Lower lobe of right lung (tissue), 2 donors: ENCODE measurements at regions not wholly inside any gene's neighbourhood (a gene's known extent, or its start where the extent isn't known, plus 50 kb on each side); places are given as distances from the start of the nearest gene placed in this dataset.

Source experiments
- ATAC-seq, 2 donors: fragments of 200-7000 bp; cut with Tn5 transposase; one replicate each; pipeline ENCODE4 v1.9.1; 2020 to 2022; ENCODE audit warnings: mild to moderate bottlenecking in 2 of 2, moderate library complexity in 2 of 2
- DNase-seq: peaks from one replicate; pipeline ENCODE4 v3.0.0-alpha.2; 2020
- H3K27ac ChIP-seq: fragments of 200-600 bp; one replicate; pipeline ENCODE4 v1.8.0; 2022
- H3K27me3 ChIP-seq: fragments of 200-600 bp; one replicate; pipeline ENCODE4 v1.8.0; 2022; ENCODE audit warnings: low read depth
- H3K36me3 ChIP-seq: fragments of 200-600 bp; one replicate; pipeline ENCODE4 v1.8.0; 2022; ENCODE audit warnings: mild to moderate bottlenecking
- H3K4me1 ChIP-seq: fragments of 200-600 bp; one replicate; pipeline ENCODE4 v1.8.0; 2022
- H3K4me3 ChIP-seq: fragments of 200-600 bp; one replicate; pipeline ENCODE4 v1.8.0; 2022; ENCODE audit warnings: mild to moderate bottlenecking
- H3K9me3 ChIP-seq: fragments of 200-600 bp; one replicate; pipeline ENCODE4 v1.8.0; 2022
- intact Hi-C: fragments of 100-400 bp; cut with DNase I; formaldehyde crosslinking; loops from one replicate; pipeline ENCODE4 v1.11.0; 2022
- TF ChIP-seq, protein P1 (sequence below): fragments of 200-600 bp; IDR thresholded peaks from one replicate; pipeline ENCODE4 v1.8.0; 2022; ENCODE audit warnings: antibody characterized with exemption, mild to moderate bottlenecking
- donor health status: DM: no; HTN: yes; CAD: no; lungs with severe emphysema.

DNA sequence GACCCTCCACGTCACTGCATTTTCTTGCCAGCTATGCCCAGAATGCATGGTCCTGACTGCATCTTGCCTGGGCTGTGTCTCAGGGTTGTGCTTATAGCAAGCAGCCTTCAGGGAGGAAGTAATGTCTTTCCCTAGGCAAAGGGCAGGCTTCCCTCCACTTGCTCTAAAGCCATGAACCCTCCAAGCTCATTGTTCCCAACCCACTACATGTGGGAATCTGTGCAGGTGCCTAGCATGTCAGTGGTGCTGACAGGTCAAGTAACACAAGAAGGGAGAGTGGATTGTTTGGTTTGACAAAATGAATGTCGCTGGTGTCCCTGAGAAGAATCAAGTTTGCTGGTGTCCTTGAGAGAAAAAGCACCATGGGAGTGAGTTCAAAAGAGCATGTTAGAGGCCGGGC, 53.9 kb upstream of the UCN3 start:
- Histone ChIP-seq H3K27me3 (no peaks in the 10 kb centered on the region), H3K4me1 (no peaks in the 10 kb centered on the region), H3K9me3 (no peaks in the 10 kb centered on the region), H3K4me3 (no peak overlapping the region), H3K36me3 (no peaks in the 10 kb centered on the region), H3K27ac (no peak overlapping the region)
- TF ChIP-seq, protein P1, sequence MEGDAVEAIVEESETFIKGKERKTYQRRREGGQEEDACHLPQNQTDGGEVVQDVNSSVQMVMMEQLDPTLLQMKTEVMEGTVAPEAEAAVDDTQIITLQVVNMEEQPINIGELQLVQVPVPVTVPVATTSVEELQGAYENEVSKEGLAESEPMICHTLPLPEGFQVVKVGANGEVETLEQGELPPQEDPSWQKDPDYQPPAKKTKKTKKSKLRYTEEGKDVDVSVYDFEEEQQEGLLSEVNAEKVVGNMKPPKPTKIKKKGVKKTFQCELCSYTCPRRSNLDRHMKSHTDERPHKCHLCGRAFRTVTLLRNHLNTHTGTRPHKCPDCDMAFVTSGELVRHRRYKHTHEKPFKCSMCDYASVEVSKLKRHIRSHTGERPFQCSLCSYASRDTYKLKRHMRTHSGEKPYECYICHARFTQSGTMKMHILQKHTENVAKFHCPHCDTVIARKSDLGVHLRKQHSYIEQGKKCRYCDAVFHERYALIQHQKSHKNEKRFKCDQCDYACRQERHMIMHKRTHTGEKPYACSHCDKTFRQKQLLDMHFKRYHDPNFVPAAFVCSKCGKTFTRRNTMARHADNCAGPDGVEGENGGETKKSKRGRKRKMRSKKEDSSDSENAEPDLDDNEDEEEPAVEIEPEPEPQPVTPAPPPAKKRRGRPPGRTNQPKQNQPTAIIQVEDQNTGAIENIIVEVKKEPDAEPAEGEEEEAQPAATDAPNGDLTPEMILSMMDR = no peak
- no peak for ATAC-seq
- no peak for DNase-seq
- intact Hi-C loops = no loop called here

DNA sequence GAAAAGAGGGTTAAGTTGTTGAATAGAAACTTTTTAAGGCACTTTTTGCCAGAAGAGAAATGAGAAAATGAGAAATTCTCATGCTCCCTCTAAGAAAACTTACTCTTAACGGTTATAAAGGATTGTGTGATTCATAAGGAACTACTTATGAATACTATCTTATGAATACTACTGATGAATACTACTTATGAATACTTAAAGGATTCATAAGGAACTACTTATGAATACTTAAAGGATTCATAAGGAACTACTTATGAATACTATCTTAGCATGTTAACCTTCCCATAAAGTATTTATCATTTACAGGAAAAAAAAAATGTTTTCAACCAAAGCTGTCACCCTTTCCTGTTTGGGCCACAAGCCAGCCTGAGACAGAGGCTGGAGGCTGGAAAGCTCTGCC, 53.1 kb upstream of the UCN3 start:
- H3K4me3 ChIP-seq = no peak overlapping the region
- intact Hi-C loops = no loop called here

DNA sequence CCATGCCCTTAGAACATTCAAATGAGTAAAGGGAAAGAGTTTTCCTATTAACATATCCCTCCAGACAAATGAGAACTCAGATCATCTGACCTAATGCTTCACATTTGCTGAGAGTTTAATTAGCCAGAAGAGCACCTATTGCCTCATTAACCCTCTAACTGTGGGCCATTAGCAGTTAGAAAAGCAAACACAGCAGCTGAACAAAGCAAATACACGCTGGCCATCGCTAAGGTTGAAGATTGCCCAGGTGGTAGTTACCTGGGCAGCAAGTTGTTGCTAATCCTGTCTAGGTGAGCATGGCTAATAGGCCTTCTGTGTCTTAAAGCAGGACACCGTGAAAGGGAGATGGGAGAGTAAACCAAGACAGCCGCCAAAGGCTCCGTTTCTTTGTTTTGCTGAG, 49.9 kb upstream of the UCN3 start:
- Histone ChIP-seq H3K27me3 (no peaks in the 10 kb centered on the region), H3K4me1 (no peaks in the 10 kb centered on the region), H3K27ac (no peak overlapping the region), H3K36me3 (no peaks in the 10 kb centered on the region), H3K9me3 (no peaks in the 10 kb centered on the region), H3K4me3 (no peak overlapping the region)
- DNase-seq = no peak
- ATAC-seq = peak in 1 of 2 donors; percentile 36
- TF ChIP-seq, protein P1 = no peak
- intact Hi-C loops = no loop called here

More for the DNA sequence above, 53.1 kb upstream of the UCN3 start:
- Histone ChIP-seq H3K27me3 (no peaks in the 10 kb centered on the region), H3K9me3 (no peaks in the 10 kb centered on the region), H3K27ac (no peak overlapping the region), H3K36me3 (no peaks in the 10 kb centered on the region), H3K4me1 (no peaks in the 10 kb centered on the region)
- DNase-seq (no peak), ATAC-seq (no peak)
- TF ChIP-seq, protein P1 = no peak
